MM.1S (cell line): ENCODE measurements at regions not wholly inside any gene's neighbourhood (a gene's known extent, or its start where the extent isn't known, plus 50 kb on each side); places are given as distances from the start of the nearest gene placed in this dataset.

Experiments
- DNase-seq: peaks from one replicate; pipeline ENCODE4 v3.0.0-alpha.2; 2015
- H2AFZ ChIP-seq: fragments of 300-600 bp; sonication (generic); 2 replicates; pipeline ENCODE4 v1.6.0; 2016; ENCODE audit warnings: antibody characterized with exemption, low read length
- H3F3A ChIP-seq: fragments of 300-600 bp; sonication (generic); 2 replicates; pipeline ENCODE4 v1.6.1; 2016; ENCODE audit warnings: mild to moderate bottlenecking, antibody characterized with exemption, low read length, moderate library complexity, mixed read lengths; ENCODE audit not compliant: insufficient read depth
- H3K27ac ChIP-seq: fragments of 300-600 bp; sonication (generic); 2 replicates; pipeline ENCODE4 v1.5.1; 2016; ENCODE audit warnings: mild to moderate bottlenecking, low read length
- H3K27me3 ChIP-seq: fragments of 300-600 bp; sonication (generic); replicated peaks from 2 replicates; pipeline ENCODE4 v1.6.0; 2016; ENCODE audit warnings: low read length; ENCODE audit not compliant: insufficient read depth
- H3K36me3 ChIP-seq: fragments of 300-600 bp; sonication (generic); replicated peaks from 2 replicates; pipeline ENCODE4 v1.6.1; 2016; ENCODE audit warnings: mild to moderate bottlenecking, low read length, mixed read lengths; ENCODE audit not compliant: insufficient read depth
- H3K4me1 ChIP-seq: fragments of 300-600 bp; sonication (generic); 2 replicates; pipeline ENCODE4 v1.6.1; 2016; ENCODE audit warnings: low read length, mixed read lengths
- H3K4me2 ChIP-seq: fragments of 300-600 bp; sonication (generic); 2 replicates; pipeline ENCODE4 v1.6.0; 2016; ENCODE audit warnings: low read depth, low read length
- H3K4me3 ChIP-seq: fragments of 300-600 bp; sonication (generic); 2 replicates; pipeline ENCODE4 v1.5.1; 2016; ENCODE audit warnings: low read length, mixed read lengths
- H3K79me2 ChIP-seq: fragments of 300-600 bp; sonication (generic); 2 replicates; pipeline ENCODE4 v1.6.1; 2016; ENCODE audit warnings: mixed run types, low read length, mixed read lengths
- H3K9ac ChIP-seq: fragments of 300-600 bp; sonication (generic); 2 replicates; pipeline ENCODE4 v1.6.1; 2016; ENCODE audit warnings: low read length, mixed read lengths
- H3K9me2 ChIP-seq: fragments of 300-600 bp; sonication (generic); replicated peaks from 2 replicates; pipeline ENCODE4 v1.6.1; 2016; ENCODE audit warnings: mild to moderate bottlenecking, low read length, mixed read lengths; ENCODE audit not compliant: insufficient read depth
- H3K9me3 ChIP-seq: fragments of 300-600 bp; sonication (generic); replicated peaks from 2 replicates; pipeline ENCODE4 v1.6.1; 2016; ENCODE audit warnings: mild to moderate bottlenecking, low read length, mixed read lengths; ENCODE audit not compliant: insufficient read depth
- H4K20me1 ChIP-seq: fragments of 300-600 bp; sonication (generic); 2 replicates; pipeline ENCODE4 v1.6.1; 2016; ENCODE audit warnings: mild to moderate bottlenecking, low read length, moderate library complexity, mixed read lengths; ENCODE audit not compliant: insufficient read depth
- EZH2 ChIP-seq: fragments of 300-600 bp; sonication (generic); optimal IDR thresholded peaks from 2 replicates; pipeline ENCODE3; 2017; ENCODE audit warnings: low read depth, mild to moderate bottlenecking, antibody characterized with exemption, low read length, mixed read lengths
- EZH2phosphoT487 ChIP-seq: fragments of 300-600 bp; sonication (generic); IDR thresholded peaks from 2 replicates; pipeline ENCODE4 v1.6.1; 2018; ENCODE audit warnings: antibody characterized with exemption, low read length
- TF ChIP-seq, protein P1 (sequence below): fragments of 300-600 bp; sonication (generic); IDR thresholded peaks from 2 replicates; pipeline ENCODE4 v1.5.1; 2016; ENCODE audit warnings: antibody characterized with exemption, low read length, mixed read lengths

- H3K27me3 ChIP-seq = no peaks in the 10 kb centered on the region
- no peaks in the 10 kb centered on the region for H4K20me1 ChIP-seq
- no peaks in the 10 kb centered on the region for H3F3A ChIP-seq
- H3K27ac ChIP-seq = no peak overlapping the region
- no peak for TF ChIP-seq EZH2phosphoT487
- no peak for TF ChIP-seq EZH2
- TF ChIP-seq, protein P1, sequence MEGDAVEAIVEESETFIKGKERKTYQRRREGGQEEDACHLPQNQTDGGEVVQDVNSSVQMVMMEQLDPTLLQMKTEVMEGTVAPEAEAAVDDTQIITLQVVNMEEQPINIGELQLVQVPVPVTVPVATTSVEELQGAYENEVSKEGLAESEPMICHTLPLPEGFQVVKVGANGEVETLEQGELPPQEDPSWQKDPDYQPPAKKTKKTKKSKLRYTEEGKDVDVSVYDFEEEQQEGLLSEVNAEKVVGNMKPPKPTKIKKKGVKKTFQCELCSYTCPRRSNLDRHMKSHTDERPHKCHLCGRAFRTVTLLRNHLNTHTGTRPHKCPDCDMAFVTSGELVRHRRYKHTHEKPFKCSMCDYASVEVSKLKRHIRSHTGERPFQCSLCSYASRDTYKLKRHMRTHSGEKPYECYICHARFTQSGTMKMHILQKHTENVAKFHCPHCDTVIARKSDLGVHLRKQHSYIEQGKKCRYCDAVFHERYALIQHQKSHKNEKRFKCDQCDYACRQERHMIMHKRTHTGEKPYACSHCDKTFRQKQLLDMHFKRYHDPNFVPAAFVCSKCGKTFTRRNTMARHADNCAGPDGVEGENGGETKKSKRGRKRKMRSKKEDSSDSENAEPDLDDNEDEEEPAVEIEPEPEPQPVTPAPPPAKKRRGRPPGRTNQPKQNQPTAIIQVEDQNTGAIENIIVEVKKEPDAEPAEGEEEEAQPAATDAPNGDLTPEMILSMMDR = no peak
- no peaks in the 10 kb centered on the region for H3K9me3 ChIP-seq
- H3K36me3 ChIP-seq = no peaks in the 10 kb centered on the region
- peaks cover 47% of the 10 kb centered on the region for H3K79me2 ChIP-seq
- DNase-seq = no peak
- H3K9me2 ChIP-seq = no peaks in the 10 kb centered on the region
- no peaks in the 10 kb centered on the region for H3K4me1 ChIP-seq
- no peak overlapping the region for H3K4me3 ChIP-seq
- no peak overlapping the region for H2AFZ ChIP-seq
- no peak overlapping the region for H3K9ac ChIP-seq
- no peak overlapping the region for H3K4me2 ChIP-seq
Observed at GRCh38 chr22:46075764-46076531, 74.4 kb upstream of the PPARA start.

GRCh38 chr22:46076651-46077339 is 73.5 kb upstream of the PPARA start:
- Histone ChIP-seq H3K9ac (no peak overlapping the region), H3K4me3 (no peak overlapping the region), H3K9me3 (no peaks in the 10 kb centered on the region), H3K79me2 (peaks cover 47% of the 10 kb centered on the region), H4K20me1 (no peaks in the 10 kb centered on the region), H3K36me3 (no peaks in the 10 kb centered on the region), H2AFZ (no peak overlapping the region), H3K9me2 (no peaks in the 10 kb centered on the region), H3K4me2 (no peak overlapping the region), H3K4me1 (no peaks in the 10 kb centered on the region), H3K27me3 (no peaks in the 10 kb centered on the region), H3F3A (no peaks in the 10 kb centered on the region), H3K27ac (no peak overlapping the region)
- DNase-seq = no peak
- TF ChIP-seq, protein P1 = no peak
- TF ChIP-seq EZH2phosphoT487 = no peak
- TF ChIP-seq EZH2 = no peak

DNA sequence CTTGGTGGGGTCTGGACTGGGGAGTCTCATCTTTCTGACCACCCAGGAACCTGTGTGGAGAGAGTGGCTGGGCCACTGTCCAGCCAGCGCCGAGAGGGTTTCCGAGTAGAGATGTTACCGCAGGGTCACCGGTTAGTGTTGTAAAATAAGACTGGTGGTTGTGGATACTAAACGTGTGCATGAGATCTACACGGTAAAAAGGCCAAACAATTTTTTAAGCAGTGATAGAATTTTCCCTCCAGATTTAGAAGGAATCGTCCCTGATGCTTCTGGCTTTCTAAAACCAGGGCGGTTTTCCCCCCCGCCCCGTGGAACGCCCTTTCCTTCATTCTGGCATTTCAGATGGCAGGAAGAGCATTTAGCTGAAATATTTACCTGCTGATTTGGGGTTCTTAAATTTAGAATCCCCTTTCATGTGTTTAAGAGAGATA is 72.6 kb upstream of the PPARA start:
- Histone ChIP-seq H3K4me1 (no peaks in the 10 kb centered on the region), H3K79me2 (peaks cover 41% of the 10 kb centered on the region), H3K9me3 (no peaks in the 10 kb centered on the region), H3K27ac (no peak overlapping the region), H3K9me2 (no peaks in the 10 kb centered on the region), H3K36me3 (no peaks in the 10 kb centered on the region), H3K9ac (no peak overlapping the region), H3F3A (no peaks in the 10 kb centered on the region), H3K27me3 (no peaks in the 10 kb centered on the region), H4K20me1 (no peaks in the 10 kb centered on the region), H3K4me3 (no peak overlapping the region), H2AFZ (no peak overlapping the region), H3K4me2 (no peak overlapping the region)
- no peak for DNase-seq
- TF ChIP-seq, protein P1 = no peak
- TF ChIP-seq EZH2phosphoT487 = no peak
- no peak for TF ChIP-seq EZH2
